H1 (cell line): ENCODE measurements at regions not wholly inside any gene's neighbourhood (a gene's known extent, or its start where the extent isn't known, plus 50 kb on each side); places are given as distances from the start of the nearest gene placed in this dataset.

ENCODE experiments used
- NRF1 ChIP-seq: IDR thresholded peaks from 2 replicates; pipeline ENCODE4 v1.6.1; 2011; ENCODE audit warnings: mild to moderate bottlenecking, low read depth, low read length, improper control_type of control experiment
- TEAD4 ChIP-seq: IDR thresholded peaks from 2 replicates; pipeline ENCODE4 v1.6.1; 2012; ENCODE audit warnings: low read depth, low read length, inconsistent platforms, mixed read lengths

- TF ChIP-seq NRF1 (no peak), TEAD4 (no peak)
Observed at GRCh38 chr18:77736842-77737241, 487.2 kb downstream of the GALR1 start (continued).
